Stimulated activated naive CD4-positive, alpha-beta T cell (primary cell): ENCODE measurements at regions not wholly inside any gene's neighbourhood (a gene's known extent, or its start where the extent isn't known, plus 50 kb on each side); places are given as distances from the start of the nearest gene placed in this dataset.
"Not testable (repeated sequence)": the region's sequence is repeated elsewhere in the genome, so short reads cannot be mapped to it uniquely, and the experiment has no call there.

Source experiments
- DNase-seq, 6 experiments: peaks; one replicate each; lab custom pipeline; 2025; lab: John Stamatoyannopoulos, UW

DNA sequence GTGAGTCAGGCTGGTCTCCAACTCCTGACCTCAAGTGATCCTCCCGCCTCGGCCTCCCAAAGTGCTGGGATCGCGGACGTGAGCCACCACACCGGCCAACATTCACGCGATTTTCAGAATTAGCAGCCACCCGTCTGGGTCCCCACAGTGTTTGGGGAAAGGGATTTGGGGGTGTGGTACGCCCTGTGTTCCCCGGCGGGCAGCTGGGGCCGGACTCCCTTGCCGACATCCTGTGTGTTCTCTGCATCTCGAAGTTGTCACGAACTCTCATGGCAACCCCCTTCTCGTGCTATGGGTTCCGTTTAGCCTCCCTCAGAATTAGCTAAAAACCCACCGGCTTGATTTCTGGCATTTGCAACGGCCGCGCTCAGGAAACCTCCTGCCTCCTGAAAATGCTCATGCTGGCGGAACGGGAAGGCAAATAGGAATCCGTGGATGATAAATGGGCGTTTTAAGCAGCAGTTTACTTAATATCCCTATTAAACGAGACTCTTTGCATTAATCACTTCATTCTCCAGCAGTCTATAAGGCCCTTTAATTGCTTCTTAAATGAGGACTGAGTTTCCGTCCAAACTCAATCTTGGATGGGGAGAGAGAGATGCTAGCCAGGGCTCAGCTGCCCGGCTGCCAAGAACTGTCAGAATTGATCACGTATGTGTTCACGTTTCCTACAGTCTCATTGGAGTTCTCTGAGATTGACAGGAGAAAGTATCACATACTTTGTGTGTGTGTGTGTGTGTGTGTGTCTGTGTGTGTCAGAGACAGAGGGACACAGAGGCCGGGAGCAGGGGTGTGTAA is 78.9 kb upstream of the PPP2R3B start:
- no peak for DNase-seq

DNA sequence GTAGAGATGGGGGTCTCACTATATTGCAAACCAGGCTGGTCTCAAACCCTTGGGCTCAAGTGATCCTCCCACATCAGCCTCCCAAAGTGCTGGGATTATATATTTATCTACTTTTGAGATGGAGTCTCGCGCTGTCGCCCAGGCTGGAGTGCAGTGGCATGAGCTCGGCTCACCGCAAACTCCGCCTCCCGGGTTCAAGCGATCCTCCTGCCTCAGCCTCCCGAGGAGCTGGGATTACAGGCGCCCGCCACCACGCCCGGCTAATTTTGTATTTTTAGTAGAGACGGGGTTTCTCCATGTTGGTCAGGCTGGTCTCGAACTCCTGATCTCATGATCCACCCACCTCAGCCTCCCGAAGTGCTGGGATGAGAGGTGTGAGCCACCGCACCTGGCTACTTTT is 80.1 kb upstream of the PPP2R3B start:
- DNase-seq, result not testable (repeated sequence)

DNA sequence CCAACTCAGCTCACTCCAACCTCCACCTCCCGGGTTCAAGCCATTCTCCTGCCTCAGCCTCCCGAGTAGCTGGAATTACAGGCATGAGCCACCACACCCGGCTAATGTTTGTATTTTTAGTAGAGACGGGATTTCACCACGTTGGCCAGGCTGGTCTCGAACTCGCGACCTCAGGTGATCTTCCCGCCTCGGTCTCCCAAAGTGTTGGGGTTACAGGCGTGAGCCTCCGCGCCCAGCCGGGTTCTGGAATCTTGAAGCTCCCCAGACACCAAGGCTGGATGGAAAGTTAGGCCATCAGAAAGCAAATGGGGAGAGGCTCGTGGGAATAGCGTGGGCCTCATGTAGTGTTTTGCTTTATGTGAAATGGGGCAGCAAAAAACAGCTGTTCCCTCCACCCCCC is 81.0 kb upstream of the PPP2R3B start:
- DNase-seq, result not testable (repeated sequence)

DNA sequence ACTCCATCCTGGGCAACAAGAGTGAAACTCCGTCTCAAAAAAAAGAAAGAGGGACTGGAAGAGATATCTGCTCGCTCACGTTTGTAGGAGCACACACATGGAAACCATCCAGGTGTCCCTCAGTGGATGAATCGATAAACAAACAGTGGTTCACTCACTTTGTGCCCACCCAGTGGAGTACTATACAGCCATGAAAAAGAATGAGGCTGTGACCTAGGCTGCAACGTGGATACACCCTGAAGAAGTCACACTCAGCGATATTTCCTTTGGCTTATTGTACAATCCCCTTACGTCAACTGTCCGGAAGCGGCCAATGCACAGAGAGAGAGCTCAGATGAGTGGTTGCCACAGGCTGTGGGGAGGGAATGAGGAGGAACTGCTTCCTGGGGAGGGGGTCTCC is 82.3 kb upstream of the PPP2R3B start:
- DNase-seq, result no peak

DNA sequence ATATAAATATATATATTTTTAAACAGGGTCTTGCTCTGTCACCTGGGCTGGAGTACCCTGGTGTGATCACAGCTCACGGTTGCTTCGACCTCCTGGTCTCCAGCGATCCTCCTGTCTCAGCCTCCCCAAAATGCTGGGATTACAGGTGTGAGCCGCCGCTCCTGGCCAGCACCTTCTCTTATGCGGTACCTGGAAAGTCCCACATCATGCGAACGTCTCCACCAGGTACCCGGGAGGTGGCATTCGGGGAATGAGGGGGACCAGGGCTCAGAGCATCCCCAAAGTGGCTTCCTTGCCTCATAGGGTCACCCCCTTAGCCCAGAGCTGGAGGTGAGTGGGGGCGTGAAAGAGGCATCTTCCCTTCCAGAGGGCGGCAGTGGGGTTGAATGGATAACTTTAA is 84.0 kb upstream of the PPP2R3B start:
- DNase-seq, result no peak

DNA sequence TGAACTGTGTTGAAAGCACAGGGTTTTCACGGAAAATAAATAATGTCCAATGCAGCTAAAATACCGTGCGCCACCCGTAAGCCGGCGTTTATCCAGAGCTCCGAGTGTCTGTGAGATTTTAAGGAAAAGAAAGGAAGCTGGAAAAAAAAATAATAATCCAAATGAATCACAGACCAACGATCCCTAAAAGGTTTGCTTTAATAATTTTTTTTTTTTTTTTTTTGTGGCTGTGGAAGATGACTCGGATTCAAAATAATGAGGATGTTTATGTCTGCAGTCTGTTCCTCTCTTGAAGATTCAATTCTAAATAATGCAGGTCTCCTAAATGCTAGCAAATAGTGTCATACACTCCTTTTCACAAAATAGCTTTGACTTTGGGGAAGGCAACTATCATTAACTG is 84.6 kb upstream of the PPP2R3B start:
- no peak for DNase-seq

DNA sequence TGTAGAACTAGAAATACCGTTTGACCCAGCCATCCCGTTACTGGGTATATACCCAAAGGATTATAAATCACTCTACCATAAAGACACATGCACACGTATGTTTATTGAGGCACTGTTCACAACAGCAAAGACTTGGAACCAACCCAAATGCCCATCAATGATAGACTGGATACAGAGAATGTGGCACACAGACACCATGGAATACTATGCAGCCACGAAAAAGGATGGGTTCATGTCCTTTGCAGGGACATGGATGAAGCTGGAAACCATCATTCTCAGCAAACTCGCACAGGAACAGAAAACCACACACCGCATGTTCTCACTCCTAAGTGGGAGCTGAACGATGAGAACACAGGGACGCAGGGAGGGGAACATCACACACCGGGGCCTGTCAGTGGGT is 85.6 kb upstream of the PPP2R3B start:
- not testable (repeated sequence) for DNase-seq

DNA sequence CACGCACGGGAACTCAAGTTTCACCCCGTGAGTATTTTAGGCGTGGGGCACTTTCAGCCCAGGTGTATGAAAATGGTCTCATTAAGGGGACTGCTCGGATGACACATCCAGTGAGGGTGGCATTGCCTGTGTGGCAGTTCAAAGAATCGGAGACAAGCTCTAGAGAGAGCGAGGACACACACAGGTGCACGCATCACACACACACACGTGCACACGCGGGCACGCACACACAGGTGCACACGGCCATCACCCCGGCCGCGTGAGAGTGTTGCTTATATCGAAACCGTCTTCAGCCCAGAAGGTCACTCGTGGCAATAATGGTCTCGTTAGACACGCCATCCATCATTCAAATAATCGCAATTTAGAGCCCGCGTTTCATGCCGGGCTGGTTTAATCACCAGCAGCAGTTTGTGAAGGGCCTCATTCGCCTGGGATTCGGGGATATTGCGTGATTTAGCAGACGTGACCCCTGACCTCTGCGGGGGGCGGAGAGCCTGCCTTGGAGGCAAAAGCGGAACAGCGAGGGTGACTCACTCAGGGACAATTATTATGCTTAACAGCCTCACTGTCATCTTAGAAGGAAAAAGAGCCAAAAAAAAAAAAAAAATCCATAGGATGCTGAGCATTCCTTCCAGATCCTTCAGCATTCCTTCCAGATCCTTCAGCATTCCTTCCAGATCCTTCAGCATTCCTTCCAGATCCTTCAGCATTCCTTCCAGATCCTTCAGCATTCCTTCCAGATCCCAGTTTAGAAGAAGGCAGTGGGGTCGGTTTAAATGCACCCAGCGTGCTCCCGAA is 89.4 kb upstream of the PPP2R3B start:
- DNase-seq, result no peak

DNA sequence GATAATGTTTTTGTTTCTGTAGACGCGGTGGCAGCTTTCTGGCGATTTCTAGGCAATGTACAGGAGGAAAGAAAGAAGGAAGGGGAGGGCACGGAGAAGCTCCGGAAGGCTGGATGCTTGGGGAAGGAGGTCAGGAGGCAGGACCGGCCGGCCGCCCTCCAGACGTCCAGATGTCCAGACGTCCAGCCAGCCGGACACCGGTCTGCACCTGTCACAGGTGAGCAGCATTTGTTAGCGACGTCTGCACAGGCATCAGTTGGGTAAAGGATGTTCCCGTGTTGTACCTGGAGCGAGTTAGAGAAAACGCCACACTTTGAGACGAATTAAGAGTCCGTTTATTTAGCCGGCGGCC is 90.0 kb upstream of the PPP2R3B start:
- no peak for DNase-seq

DNA sequence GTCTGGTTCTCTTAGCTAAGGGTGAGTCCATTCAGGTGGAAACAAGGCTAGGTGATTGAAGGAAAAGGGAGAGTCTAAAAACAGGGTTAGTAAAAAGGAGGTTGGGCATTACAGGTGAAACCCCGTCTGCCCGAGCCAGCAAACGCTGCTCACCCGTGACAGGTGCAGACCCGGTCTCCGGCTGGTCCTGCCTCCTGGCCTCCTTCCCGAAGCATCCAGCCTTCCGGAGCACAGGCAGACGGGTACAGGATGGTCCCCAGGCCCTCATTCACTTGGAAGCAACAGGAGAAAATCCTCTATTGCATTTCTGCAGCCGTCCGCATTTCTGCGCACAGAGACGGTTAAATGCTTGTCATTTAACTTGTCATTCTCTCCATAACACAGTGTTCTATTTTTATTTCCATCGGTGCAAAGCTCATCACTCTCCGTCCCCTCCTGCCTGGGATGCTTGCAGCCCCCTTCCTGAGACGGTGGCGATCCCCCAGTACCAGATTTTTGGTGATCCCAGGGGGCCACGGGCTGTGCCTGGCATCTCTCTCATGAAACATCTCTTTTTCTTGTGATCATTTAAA is 90.8 kb upstream of the PPP2R3B start:
- no peak for DNase-seq

DNA sequence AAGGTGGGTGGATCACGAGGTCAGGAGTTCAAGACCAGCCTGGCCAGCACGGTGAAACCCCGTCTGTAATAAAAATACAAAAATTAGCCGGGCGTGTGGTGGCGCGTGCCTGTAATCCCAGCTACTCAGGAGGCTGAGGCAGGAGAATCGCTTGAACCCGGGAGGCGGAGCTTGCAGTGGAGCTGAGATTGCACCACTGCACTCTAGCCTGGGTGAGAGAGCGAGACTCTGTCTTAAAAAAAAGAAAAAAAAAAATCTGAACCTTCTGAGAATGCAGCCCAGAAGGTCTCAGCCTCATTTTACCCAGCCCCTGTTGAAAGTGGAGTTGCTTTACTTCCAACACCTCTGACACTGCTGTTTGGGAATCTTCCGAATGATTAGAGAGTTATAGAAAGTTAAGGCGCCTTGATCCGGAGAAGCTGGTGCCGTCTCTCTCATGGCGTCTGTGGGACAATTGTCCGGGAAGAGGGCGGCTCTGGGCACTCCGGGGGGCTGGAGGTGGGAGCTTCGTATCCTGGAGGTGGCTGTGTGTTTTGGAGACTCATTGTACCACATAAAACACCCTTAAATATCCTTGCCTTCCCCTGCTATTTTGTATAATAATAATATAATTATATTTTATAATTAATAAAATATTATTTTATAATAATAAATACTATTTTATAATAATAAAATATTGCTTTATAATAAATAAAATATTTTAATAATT is 92.7 kb upstream of the PPP2R3B start:
- no peak for DNase-seq

DNA sequence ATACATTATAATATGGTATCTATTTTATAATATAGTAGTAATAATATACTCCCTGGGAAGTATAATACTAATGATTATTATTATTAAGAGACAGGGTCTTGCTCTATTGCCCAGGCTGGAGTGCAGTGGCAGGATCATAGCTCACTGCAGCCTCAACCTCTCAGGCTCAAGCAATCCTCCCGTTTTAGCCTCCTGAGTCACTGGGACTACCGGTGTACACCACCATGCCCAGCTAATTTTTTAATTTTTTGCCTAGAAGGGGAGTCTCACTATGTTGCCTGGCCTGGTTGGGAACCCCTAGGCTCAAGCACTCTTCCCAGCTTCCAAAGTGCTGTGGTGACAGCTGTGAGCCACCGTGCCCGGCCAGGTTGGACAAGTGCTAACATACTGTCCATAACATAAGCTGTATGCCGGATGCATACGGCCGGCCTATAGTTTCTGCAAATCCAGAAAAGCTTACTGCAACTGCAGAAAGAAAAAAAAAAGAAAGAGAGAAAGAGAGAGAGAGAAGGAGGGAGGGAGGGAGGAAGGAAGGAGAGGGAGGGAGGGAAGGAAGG is 94.2 kb upstream of the PPP2R3B start:
- no peak for DNase-seq

DNA sequence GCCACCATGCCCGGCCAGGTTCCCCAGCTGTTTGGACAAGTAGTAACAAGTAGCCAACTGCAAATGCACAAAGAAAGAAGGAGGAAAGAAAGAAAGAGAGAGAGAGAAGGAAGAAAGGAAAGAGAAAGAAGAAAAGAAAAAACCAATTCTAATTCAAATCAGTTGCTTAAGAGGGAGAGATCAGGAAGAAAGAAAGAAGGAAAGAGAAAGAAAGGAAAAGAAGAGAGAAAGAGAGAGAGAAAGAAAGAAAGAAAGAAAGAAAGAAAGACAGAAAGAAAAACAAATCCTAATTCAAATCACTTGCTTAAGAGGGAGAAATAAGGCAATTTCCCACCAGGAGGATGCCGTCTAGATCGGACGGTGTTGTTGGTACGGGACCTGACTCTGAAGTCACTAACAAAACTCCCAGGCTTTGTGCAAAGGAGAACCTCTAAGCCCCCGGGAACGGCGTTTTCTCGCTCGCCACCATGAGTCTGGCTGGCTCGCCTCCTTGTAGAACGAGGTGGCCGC is 95.5 kb upstream of the PPP2R3B start:
- DNase-seq, result no peak

DNA sequence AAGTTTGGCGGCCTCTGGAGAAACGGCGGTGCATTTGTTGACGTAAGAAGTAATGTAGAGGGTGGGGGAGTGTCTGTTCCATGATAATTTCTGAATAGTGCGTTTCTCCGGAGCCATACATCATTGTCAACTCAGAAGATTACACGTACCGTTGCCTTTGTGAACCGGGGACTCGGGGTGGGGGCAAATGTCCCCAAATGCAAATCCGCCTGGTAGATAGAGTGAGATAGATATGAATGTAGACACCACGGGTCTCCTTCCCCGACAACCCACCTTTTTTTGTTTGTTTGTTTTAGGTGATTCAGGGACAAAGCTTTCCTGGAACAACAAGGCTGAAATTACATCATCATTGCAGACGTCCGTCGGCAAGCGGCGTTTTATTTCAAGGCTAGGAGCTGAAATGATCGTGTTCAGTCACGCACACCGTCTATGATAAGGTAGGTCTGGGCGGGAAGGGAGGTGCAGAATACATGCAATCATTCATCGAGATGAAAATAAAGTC is 96.0 kb upstream of the PPP2R3B start:
- no peak for DNase-seq

DNA sequence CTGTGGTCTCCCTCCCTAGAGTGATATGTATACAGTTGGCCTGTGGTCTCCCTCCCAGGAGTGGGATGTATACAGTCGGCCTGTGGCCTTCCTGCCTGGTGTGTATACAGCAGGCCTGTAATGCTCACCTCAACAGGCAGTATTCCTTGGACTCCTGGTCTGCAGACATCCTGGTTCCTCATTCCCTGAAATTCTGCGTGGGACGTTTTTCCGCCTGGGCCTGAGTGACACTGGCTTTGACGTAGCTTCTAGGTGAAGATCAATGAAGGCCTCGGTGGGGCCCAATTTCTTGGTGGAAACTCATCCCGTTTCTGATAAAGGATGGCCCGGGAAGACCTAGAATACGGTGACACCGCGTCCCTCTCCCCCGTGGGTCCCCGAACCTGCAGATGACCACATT is 98.7 kb upstream of the PPP2R3B start:
- no peak for DNase-seq

DNA sequence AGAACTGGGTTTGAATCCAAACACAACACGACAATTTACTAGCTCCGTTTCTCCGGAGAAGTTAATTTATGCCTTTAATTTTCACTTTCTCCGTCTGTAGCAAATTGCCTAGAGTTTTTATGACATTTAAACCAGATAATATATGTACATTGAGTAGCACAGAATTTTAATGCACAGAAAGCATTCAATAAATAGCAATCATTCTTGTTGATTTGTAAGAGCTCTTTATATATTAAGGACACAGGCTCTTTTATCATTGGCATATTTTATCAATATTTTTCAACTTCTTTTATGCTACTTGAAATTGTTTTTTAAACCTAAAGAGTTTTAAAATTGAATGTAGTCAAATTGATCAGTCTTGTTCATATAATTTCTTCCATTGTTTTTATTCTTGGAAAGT is 99.6 kb upstream of the PPP2R3B start:
- DNase-seq, result no peak

DNA sequence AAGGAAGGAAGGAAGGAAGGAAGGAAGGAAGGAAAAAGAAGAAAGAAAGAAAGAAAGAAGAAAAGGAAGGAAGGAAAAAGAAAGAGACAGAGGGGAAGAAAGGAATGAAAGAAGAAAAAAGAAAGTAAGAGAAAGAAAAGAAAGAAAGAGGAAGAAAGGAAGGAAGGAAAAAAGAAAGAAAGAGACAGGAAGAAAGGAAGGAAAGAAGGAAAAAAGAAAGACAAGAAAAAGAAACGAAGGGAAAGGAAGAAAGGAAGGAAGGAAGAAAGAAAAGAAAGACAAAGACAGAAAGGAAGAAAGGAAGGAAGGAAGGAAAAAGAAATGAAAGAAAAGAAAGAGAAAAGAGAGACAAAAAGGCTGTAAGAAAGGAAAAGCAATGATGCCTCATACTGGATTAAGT is 101.1 kb upstream of the PPP2R3B start:
- no peak for DNase-seq

DNA sequence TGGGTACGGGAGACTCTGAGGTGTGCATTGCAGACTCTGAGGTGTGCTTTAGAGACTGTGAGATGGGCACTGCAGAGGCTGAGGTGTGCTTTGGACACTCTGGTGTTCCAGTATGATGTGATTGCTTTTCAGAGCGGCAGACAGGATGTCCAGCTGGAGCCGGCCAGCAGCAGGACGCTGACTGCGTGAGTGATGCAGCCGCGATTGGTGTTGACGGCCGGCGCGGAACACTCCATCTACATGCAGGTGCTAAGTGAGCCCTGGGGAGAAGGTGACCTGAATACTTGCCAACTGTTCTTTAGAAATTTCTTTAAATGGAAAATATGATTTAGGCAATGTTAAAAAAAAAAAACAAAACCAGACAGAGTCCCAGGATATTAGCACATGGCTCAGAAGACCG is 103.1 kb upstream of the PPP2R3B start:
- DNase-seq, result no peak

DNA sequence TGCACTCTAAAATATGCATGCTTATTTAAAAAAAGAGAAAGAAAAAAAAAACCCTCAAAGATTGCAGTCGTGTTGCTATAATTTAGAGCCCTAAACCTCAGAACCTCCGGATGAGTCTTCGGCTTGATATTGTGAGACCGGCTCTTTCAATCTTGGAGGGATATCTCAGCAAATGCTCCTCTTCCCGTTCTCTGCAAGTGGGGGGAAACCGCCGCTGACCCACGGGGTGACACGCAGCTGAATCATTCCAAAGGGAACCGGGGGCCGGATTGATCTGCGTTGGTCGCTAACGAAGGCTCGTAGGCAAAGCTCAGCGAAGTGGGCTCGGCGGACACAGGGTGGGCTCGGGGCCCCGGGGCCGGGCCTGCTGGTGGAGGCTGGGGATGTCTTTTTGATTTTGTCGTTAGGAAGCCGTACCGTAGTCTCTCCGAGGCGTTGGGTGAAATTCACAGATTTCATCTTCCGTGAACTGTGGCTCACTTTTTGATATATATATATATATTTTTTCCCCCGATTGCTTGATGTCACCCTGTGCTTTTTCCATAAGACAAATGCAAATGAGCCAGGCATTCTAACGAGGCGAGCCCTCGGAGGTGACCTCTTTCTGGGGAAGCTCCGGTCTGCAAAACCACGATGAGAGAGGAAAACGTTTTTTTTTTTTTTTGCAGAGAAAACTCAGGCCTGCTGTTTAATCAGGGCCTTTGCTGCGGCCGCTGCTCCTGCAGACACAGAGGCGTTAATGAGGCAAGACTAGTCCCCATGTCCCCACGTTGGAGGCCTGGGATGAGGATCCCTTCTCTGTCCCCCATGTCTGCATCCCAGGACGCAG is 110.7 kb upstream of the PPP2R3B start:
- DNase-seq, result no peak

DNA sequence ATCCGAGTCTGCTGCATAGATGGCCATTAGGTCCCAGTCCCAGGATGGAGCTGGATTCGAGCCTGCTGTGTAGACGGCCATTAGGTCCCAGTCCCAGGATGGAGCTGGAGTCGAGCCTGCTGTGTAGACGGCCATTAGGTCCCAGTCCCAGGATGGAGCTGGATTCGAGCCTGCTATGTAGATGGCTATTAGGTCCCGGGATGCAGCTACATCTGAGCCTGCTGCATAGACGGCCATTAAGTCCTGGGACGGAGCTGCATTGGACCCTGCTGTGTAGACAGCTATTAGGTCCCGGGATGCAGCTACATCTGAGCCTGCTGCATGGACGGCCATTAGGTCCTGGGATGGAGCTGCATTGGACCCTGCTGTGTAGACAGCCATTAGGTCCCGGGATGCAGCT is 112.2 kb upstream of the PPP2R3B start:
- not testable (repeated sequence) for DNase-seq

DNA sequence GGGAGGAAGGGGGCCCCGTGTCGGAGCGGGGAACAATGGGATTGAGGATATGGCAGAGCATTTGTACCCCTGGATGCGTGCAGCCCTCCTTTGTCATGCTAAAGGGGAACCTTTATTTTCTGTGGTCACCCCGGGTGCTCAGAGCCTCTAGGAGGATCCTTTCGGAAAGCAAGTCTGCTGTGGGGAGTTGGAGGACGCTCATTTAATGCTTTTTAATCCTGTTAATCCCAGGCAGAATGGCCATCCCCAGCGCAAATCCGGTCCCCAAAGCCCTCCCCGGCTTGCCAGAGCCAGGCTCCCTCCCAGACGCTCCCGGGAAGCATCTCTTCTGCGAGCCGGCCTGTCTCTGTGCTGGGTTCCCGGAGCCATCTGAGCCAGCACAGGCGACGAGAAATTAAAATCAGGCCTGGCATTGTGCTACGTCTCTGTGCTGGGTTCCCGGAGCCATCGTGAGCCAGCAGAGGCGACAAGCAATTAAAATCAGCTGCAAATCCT is 113.2 kb upstream of the PPP2R3B start:
- DNase-seq, result no peak
